Gastroesophageal sphincter (tissue), 3 donors: ENCODE measurements at regions not wholly inside any gene's neighbourhood (a gene's known extent, or its start where the extent isn't known, plus 50 kb on each side); places are given as distances from the start of the nearest gene placed in this dataset.

Experiments used
- CTCF ChIP-seq, 4 experiments: fragments of 200-600 bp in 2 of 4; fragments of 450-650 bp in 2 of 4; sonication (generic) in 1 of 4; IDR thresholded peaks; one replicate each; pipeline ENCODE4 v1.5.1; 2017 to 2019; ENCODE audit warnings: antibody characterized with exemption in 4 of 4, mild to moderate bottlenecking in 2 of 4, moderate library complexity in 2 of 4
- EP300 ChIP-seq: sonication (generic); formaldehyde crosslinking; IDR thresholded peaks from one replicate; pipeline ENCODE4 v1.6.1; 2017; ENCODE audit warnings: antibody characterized with exemption, mild to moderate bottlenecking
- POLR2A ChIP-seq, 2 donors: fragments of 450-650 bp; IDR thresholded peaks; one replicate each; pipeline ENCODE4 v1.6.1; 2017; ENCODE audit warnings: antibody characterized with exemption in 2 of 2, mild to moderate bottlenecking in 2 of 2, moderate library complexity in 1 of 2

- TF ChIP-seq CTCF (IDR thresholded peaks at IDR 0.05) (no peak), POLR2A (IDR thresholded peaks at IDR 0.05) (no peak), EP300 (no peak)
Observed at GRCh38 chr2:14480906-14481305, 151.6 kb upstream of the LRATD1 start.
